T-cell (primary cell): ENCODE measurements at regions not wholly inside any gene's neighbourhood (a gene's known extent, or its start where the extent isn't known, plus 50 kb on each side); places are given as distances from the start of the nearest gene placed in this dataset.
"Not testable (repeated sequence)": the region's sequence is repeated elsewhere in the genome, so short reads cannot be mapped to it uniquely, and the experiment has no call there.

Experiments used
- ATAC-seq, 4 experiments: fragments of 200-7000 bp in 3 of 4; fragments of 150-1000 bp in 1 of 4; cut with Tn5 transposase; replicated peaks in 1 of 4; 1 replicate in 3 of 4; 2 replicates in 1 of 4; pipeline ENCODE4 v1.10.0; 2021; ENCODE audit warnings: moderate library complexity in 3 of 4, mild to moderate bottlenecking in 2 of 4, moderate number of reproducible peaks in 1 of 4
- CTCF ChIA-PET, 2 donors: fragments of 300-600 bp; sonication (Branson Sonifier 250); formaldehyde crosslinking; loops; one replicate each; lab custom pipeline; 2022; ENCODE audit warnings: antibody characterized with exemption in 2 of 2; lab: Charles Lee
- POLR2A ChIA-PET, 2 donors: fragments of 300-600 bp; sonication (Branson Sonifier 250); formaldehyde crosslinking; loops; one replicate each; lab custom pipeline; 2022; ENCODE audit warnings: antibody characterized with exemption in 2 of 2; lab: Charles Lee
- DNase-seq, 35 experiments: peaks; one replicate each; pipeline versions ENCODE4 v3.0.0 to v3.0.0-alpha.2; 2013 to 2023
- H3K27ac ChIP-seq: one replicate; pipeline ENCODE4 v1.5.1; 2013; ENCODE audit warnings: low read length
- H3K27me3 ChIP-seq, 2 experiments: replicated peaks in 1 of 2; 1 replicate in 1 of 2; 2 replicates in 1 of 2; pipeline versions ENCODE4 v1.6.1 to v1.7.0; 2013; ENCODE audit warnings: low read length in 1 of 2, mixed read lengths in 1 of 2; ENCODE audit not compliant: control insufficient read depth in 2 of 2, insufficient read depth in 2 of 2; ENCODE audit errors: extremely low read depth in 1 of 2
- H3K36me3 ChIP-seq, 2 donors: 1 replicate in 1 of 2; 2 replicates in 1 of 2; pipeline versions ENCODE4 v1.6.1 to v1.7.0; 2013; ENCODE audit warnings: low read length in 1 of 2; ENCODE audit not compliant: control insufficient read depth in 2 of 2, insufficient read depth in 1 of 2; ENCODE audit errors: extremely low read depth in 1 of 2
- H3K4me1 ChIP-seq, 2 experiments: 1 replicate in 1 of 2; 2 replicates in 1 of 2; pipeline versions ENCODE4 v1.6.1 to v1.7.0; 2013; ENCODE audit warnings: low read length in 2 of 2, mixed read lengths in 1 of 2; ENCODE audit not compliant: insufficient read depth in 2 of 2, control insufficient read depth in 1 of 2; ENCODE audit errors: extremely low read depth in 1 of 2
- H3K4me3 ChIP-seq, 2 donors: 1 replicate in 1 of 2; 2 replicates in 1 of 2; pipeline versions ENCODE4 v1.5.1 to v1.7.0; 2013; ENCODE audit warnings: mild to moderate bottlenecking in 2 of 2, low read length in 1 of 2, moderate library complexity in 1 of 2; ENCODE audit not compliant: control insufficient read depth in 1 of 2; ENCODE audit errors: extremely low read depth in 1 of 2
- H3K9me3 ChIP-seq: 2 replicates; pipeline ENCODE4 v1.7.0; 2013
- H3K27ac Mint-ChIP-seq, 2 donors: one replicate each; pipeline ENCODE4 v1.8.0; 2020 to 2021; ENCODE audit warnings: mild to moderate bottlenecking in 2 of 2, mixed read lengths in 2 of 2
- H3K27me3 Mint-ChIP-seq, 2 donors: one replicate each; pipeline ENCODE4 v1.8.0; 2021 to 2022; ENCODE audit warnings: mixed read lengths in 2 of 2
- H3K36me3 Mint-ChIP-seq: one replicate; pipeline ENCODE4 v1.8.0; 2021; ENCODE audit warnings: mixed read lengths
- H3K4me1 Mint-ChIP-seq, 3 donors: one replicate each; pipeline ENCODE4 v1.8.0; 2020 to 2022; ENCODE audit warnings: mixed read lengths in 3 of 3, mild to moderate bottlenecking in 1 of 3
- H3K4me3 Mint-ChIP-seq, 3 donors: one replicate each; pipeline ENCODE4 v1.8.0; 2020 to 2022; ENCODE audit warnings: mild to moderate bottlenecking in 3 of 3, mixed read lengths in 3 of 3, moderate library complexity in 3 of 3
- H3K9me3 Mint-ChIP-seq, 3 donors: one replicate each; pipeline ENCODE4 v1.8.0; 2020 to 2022; ENCODE audit warnings: mixed read lengths in 3 of 3
- WGBS: methylation state at CpG from one replicate; pipeline ENCODE4 v1.1.5; 2013; ENCODE audit warnings: missing lambda C conversion rate; ENCODE audit not compliant: insufficient coverage; 5-methylcytosine and 5-hydroxymethylcytosine counted together

- H3K27ac ChIP-seq: peak overlapping the region; percentile 34
- H3K4me3 ChIP-seq, H3K36me3 ChIP-seq, H3K36me3 Mint-ChIP-seq, H3K9me3 Mint-ChIP-seq, POLR2A ChIA-PET, H3K4me1 ChIP-seq, CTCF ChIA-PET, H3K9me3 ChIP-seq, H3K27me3 ChIP-seq, H3K4me1 Mint-ChIP-seq, H3K27ac Mint-ChIP-seq: not testable (repeated sequence)
- Mint-ChIP-seq H3K27me3 (peaks cover 3 to 13% of the 10 kb centered on the region in 2 donors), H3K4me3 (peak overlapping the region in 1 of 3 donors; percentile 22)
- 75% methylated on average over 15 of the region's 38 CpGs for WGBS
- DNase-seq (peak in 4 of 35 experiments; percentile 1 to 34 (median 9)), ATAC-seq (peak in 1 of 4 experiments; percentile 34)
Measured at GRCh38 chr10:125228245-125228940, 68.0 kb upstream of the CTBP2 start.

GRCh38 chr10:125227546-125227945 is 67.2 kb upstream of the CTBP2 start:
- ChIA-PET POLR2A (no interaction called here), CTCF (no interaction called here)
- ATAC-seq (no peak), DNase-seq (no peak)
- Histone ChIP-seq H3K9me3 (no peaks in the 10 kb centered on the region), H3K36me3 (no peaks in the 10 kb centered on the region), H3K4me3 (no peak overlapping the region), H3K27ac (no peak overlapping the region), H3K27me3 (peaks cover 0 to 7% of the 10 kb centered on the region in 2 experiments), H3K4me1 (peaks cover 0 to 4% of the 10 kb centered on the region in 2 experiments)
- Mint-ChIP-seq H3K4me1 (no peaks in the 10 kb centered on the region), H3K36me3 (no peaks in the 10 kb centered on the region), H3K4me3 (peak overlapping the region in 1 of 3 donors; percentile 35), H3K9me3 (no peaks in the 10 kb centered on the region), H3K27me3 (peaks cover 3 to 10% of the 10 kb centered on the region in 2 donors), H3K27ac (no peak overlapping the region)
- WGBS: 88% methylated on average over 12 of the region's 15 CpGs

GRCh38 chr10:125226823-125227222 is 66.5 kb upstream of the CTBP2 start:
- CTCF ChIA-PET: no interaction called here
- no peak overlapping the region for H3K27ac Mint-ChIP-seq
- no peaks in the 10 kb centered on the region for H3K9me3 Mint-ChIP-seq
- Histone ChIP-seq H3K36me3 (no peaks in the 10 kb centered on the region), H3K9me3 (no peaks in the 10 kb centered on the region), H3K4me3 (no peak overlapping the region), H3K27me3 (peaks cover 0 to 14% of the 10 kb centered on the region in 2 experiments), H3K27ac (no peak overlapping the region), H3K4me1 (peaks cover 0 to 4% of the 10 kb centered on the region in 2 experiments)
- WGBS: 96% methylated on average over 13 of the region's 13 CpGs
- peaks cover under 1 to 8% of the 10 kb centered on the region in 2 donors for H3K27me3 Mint-ChIP-seq
- H3K36me3 Mint-ChIP-seq: no peaks in the 10 kb centered on the region
- DNase-seq: no peak
- no peak overlapping the region for H3K4me3 Mint-ChIP-seq
- no peaks in the 10 kb centered on the region for H3K4me1 Mint-ChIP-seq
- ATAC-seq: no peak
- POLR2A ChIA-PET: no interaction called here

DNA sequence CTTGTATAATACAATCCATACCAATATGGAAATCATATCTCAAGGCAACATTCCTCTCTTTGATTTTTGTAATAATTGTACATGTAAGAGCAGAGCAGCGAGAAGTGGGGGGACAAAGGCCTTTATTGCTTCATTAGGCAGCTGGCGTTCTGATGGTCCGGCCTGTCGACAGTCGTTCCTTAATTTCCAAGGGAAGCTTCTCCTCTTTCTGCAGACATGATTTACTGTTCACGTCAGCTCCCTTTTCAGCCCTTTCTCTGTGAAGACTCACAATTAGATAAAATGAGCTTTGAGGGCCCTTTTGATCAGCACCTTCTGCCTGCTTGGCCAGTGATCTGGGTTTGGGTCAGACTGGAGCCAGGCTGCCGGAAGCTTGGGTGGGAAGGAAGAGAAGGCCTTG is 65.6 kb upstream of the CTBP2 start:
- POLR2A ChIA-PET: no interaction called here
- H3K4me3 Mint-ChIP-seq: no peak overlapping the region
- DNase-seq (no peak), ATAC-seq (no peak)
- Histone ChIP-seq H3K36me3 (no peaks in the 10 kb centered on the region), H3K4me3 (no peak overlapping the region), H3K27ac (no peak overlapping the region), H3K9me3 (no peaks in the 10 kb centered on the region), H3K27me3 (peaks cover 0 to 22% of the 10 kb centered on the region in 2 experiments), H3K4me1 (peaks cover 0 to 4% of the 10 kb centered on the region in 2 experiments)
- no peaks in the 10 kb centered on the region for H3K9me3 Mint-ChIP-seq
- H3K4me1 Mint-ChIP-seq: no peaks in the 10 kb centered on the region
- peaks cover 2 to 12% of the 10 kb centered on the region in 2 donors for H3K27me3 Mint-ChIP-seq
- H3K36me3 Mint-ChIP-seq: no peaks in the 10 kb centered on the region
- WGBS: 92% methylated on average over 5 of the region's 7 CpGs
- H3K27ac Mint-ChIP-seq: no peak overlapping the region
- CTCF ChIA-PET: no interaction called here

- CTCF ChIA-PET: no interaction called here
Measured at GRCh38 chr10:125225051-125225450, 64.7 kb upstream of the CTBP2 start.

DNA sequence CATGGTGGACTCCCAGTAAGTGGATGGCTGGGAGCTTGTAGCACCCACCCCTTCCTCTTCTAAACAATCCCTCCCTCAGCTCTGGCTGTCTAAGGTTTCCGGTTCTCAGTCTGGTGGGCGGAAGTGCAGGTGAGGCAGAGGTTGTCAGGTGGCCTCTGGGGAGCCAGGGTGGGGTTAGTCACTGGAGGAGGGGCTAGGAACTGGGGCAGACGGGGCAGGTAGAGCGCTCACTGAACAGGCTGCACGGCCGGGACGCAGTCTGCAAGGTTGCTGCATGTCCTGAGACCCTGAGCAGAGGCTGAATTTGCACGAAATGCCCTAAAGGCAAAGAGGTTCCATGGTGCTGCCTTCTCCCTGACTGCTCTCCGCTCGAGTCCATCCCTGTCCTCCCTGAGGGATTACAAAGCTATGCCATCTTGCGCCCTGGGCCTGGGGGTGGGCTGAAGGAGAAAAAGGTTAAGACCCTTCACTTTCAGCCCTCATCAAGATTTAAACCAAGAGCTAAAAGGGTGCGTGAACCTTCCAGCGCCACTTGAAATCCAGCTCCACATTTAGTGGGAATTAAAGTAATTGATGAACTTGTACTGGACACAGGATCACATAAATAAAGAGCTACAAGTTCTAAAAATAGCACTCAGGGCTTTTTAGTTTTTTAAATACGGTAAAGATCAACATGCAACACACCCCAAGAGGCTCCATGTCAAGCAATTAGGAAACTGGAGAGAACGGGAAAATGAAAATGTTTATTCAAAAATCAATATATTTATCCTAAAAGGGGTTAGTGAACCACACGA is 62.3 kb upstream of the CTBP2 start:
- H3K36me3 ChIP-seq: no peaks in the 10 kb centered on the region
- no peaks in the 10 kb centered on the region for H3K36me3 Mint-ChIP-seq
- WGBS: 73% methylated on average over 6 of the region's 16 CpGs
- H3K9me3 Mint-ChIP-seq: no peaks in the 10 kb centered on the region
- DNase-seq (no peak), ATAC-seq (no peak)
- CTCF ChIA-PET: no interaction called here
- H3K27me3 Mint-ChIP-seq: peaks cover 12 to 25% of the 10 kb centered on the region in 2 donors
- H3K9me3 ChIP-seq: no peaks in the 10 kb centered on the region
- no peaks in the 10 kb centered on the region for H3K4me1 ChIP-seq
- H3K4me3 ChIP-seq: no peak overlapping the region
- POLR2A ChIA-PET: no interaction called here
- H3K27me3 ChIP-seq: peaks cover 0 to 38% of the 10 kb centered on the region in 2 experiments
- H3K27ac ChIP-seq: no peak overlapping the region
- no peak overlapping the region for H3K4me3 Mint-ChIP-seq
- H3K4me1 Mint-ChIP-seq: no peaks in the 10 kb centered on the region
- no peak overlapping the region for H3K27ac Mint-ChIP-seq

More at GRCh38 chr10:125225051-125225450, 64.7 kb upstream of the CTBP2 start:
- H3K9me3 ChIP-seq: no peaks in the 10 kb centered on the region
- H3K27ac Mint-ChIP-seq: no peak overlapping the region
- 72% methylated on average over 3 of the region's 3 CpGs for WGBS
- DNase-seq (no peak), ATAC-seq (no peak)
- H3K36me3 ChIP-seq: no peaks in the 10 kb centered on the region
- POLR2A ChIA-PET: no interaction called here
- no peaks in the 10 kb centered on the region for H3K4me1 Mint-ChIP-seq
- no peaks in the 10 kb centered on the region for H3K9me3 Mint-ChIP-seq
- no peak overlapping the region for H3K27ac ChIP-seq
- H3K27me3 Mint-ChIP-seq: peaks cover 7 to 16% of the 10 kb centered on the region in 2 donors
- H3K27me3 ChIP-seq: peaks cover 0 to 26% of the 10 kb centered on the region in 2 experiments
- H3K36me3 Mint-ChIP-seq: no peaks in the 10 kb centered on the region
- no peak overlapping the region for H3K4me3 ChIP-seq
- H3K4me1 ChIP-seq: peaks cover 0 to 4% of the 10 kb centered on the region in 2 experiments
- H3K4me3 Mint-ChIP-seq: no peak overlapping the region
